ENCODE measurements at regions not wholly inside any gene's neighbourhood (a gene's known extent, or its start where the extent isn't known, plus 50 kb on each side); places are given as distances from the start of the nearest gene placed in this dataset.

- Histone ChIP-seq H2AK5ac (ENCODE audit: low read depth, low read length) (no peak overlapping the region), H2AFZ (replicated peaks; ENCODE audit: low read length, poor library complexity) (no peak overlapping the region), H3K27ac (ENCODE audit: insufficient read depth, low read length) (no peak overlapping the region), H4K8ac (ENCODE audit: low read depth in 2 of 2, low read length in 2 of 2) (no peak overlapping the region), H2BK15ac (ENCODE audit: low read depth, low read length) (no peak overlapping the region), H2BK20ac (ENCODE audit: low read depth, low read length) (no peak overlapping the region), H3K9me3 (ENCODE audit: control insufficient read depth, insufficient read depth, low read length) (peaks cover 57% of the 10 kb centered on the region), H3K56ac (ENCODE audit: extremely low read depth, insufficient read depth, low read length) (no peak overlapping the region), H3K4me1 (ENCODE audit: control insufficient read depth, insufficient read depth, low read length) (no peaks in the 10 kb centered on the region), H2BK5ac (ENCODE audit: low read depth, low read length, poor library complexity, severe bottlenecking) (no peak overlapping the region), H4K5ac (ENCODE audit: low read depth, low read length) (no peak overlapping the region), H3K36me3 (ENCODE audit: control insufficient read depth, insufficient read depth, low read length) (no peaks in the 10 kb centered on the region), H3K9me1 (ENCODE audit: insufficient read depth, low read length) (no peaks in the 10 kb centered on the region), H4K20me1 (ENCODE audit: insufficient read depth, low read length) (no peaks in the 10 kb centered on the region), H2BK120ac (ENCODE audit: low read depth, low read length) (no peak overlapping the region), H3K4me3 (ENCODE audit: insufficient read depth, low read depth, low read length) (no peak overlapping the region), H3K9ac (ENCODE audit: low read depth, low read length) (no peak overlapping the region), H3K23ac (ENCODE audit: low read depth, low read length) (no peak overlapping the region), H3K4me2 (ENCODE audit: low read depth, low read length) (no peak overlapping the region), H2AK9ac (replicated peaks; ENCODE audit: low read depth, low read length, poor library complexity) (no peak overlapping the region), H3K18ac (ENCODE audit: low read depth, low read length) (no peak overlapping the region), H3K27me3 (ENCODE audit: control insufficient read depth, insufficient read depth, low read length) (no peaks in the 10 kb centered on the region), H3K4ac (ENCODE audit: low read depth, low read length) (no peak overlapping the region), H3K14ac (replicated peaks; ENCODE audit: low read depth, low read length) (no peak overlapping the region), H4K91ac (ENCODE audit: insufficient read depth, low read depth, low read length) (no peak overlapping the region), H3K79me1 (ENCODE audit: low read depth in 1 of 2, low read length in 2 of 2) (no peaks in the 10 kb centered on the region)
- POLR2A ChIA-PET (ENCODE audit: unreplicated experiment): no interaction called here
- in situ Hi-C loops (cut with MboI; ENCODE audit: low sequenced_read_pairs) (no loop called here), dilution Hi-C loops (cut with HindIII; ENCODE audit: low sequenced_read_pairs, unreplicated experiment) (no loop called here), intact Hi-C loops (cut with micrococcal nuclease) (no loop called here)
- DNase-seq (no peak), ATAC-seq (ENCODE audit: low read depth) (no peak)
- CTCF ChIA-PET: no interaction called here
- TF ChIP-seq CHD1 (IDR thresholded peaks at IDR 0.05; ENCODE audit: low read depth, low read length) (no peak), USF2 (IDR thresholded peaks at IDR 0.05; ENCODE audit: low read depth, low read length) (no peak), MXI1 (IDR thresholded peaks at IDR 0.05; ENCODE audit: borderline replicate concordance, low read depth, low read length) (no peak), POLR2A (IDR thresholded peaks at IDR 0.05; ENCODE audit: low read depth, low read length) (no peak), RFX5 (IDR thresholded peaks at IDR 0.05; ENCODE audit: low read depth, low read length) (no peak), MAFK (IDR thresholded peaks at IDR 0.05; ENCODE audit: low read depth, low read length) (no peak), NFE2L2 (IDR thresholded peaks at IDR 0.05; ENCODE audit: low read depth, low read length) (no peak), BHLHE40 (IDR thresholded peaks at IDR 0.05; ENCODE audit: low read depth, low read length) (no peak), RAD21 (IDR thresholded peaks at IDR 0.05; ENCODE audit: low read length) (no peak), RCOR1 (IDR thresholded peaks at IDR 0.05; ENCODE audit: insufficient replicate concordance, low read length) (no peak), MAZ (IDR thresholded peaks at IDR 0.05; ENCODE audit: borderline replicate concordance, low read depth, low read length) (no peak), FOS (IDR thresholded peaks at IDR 0.05; ENCODE audit: low read depth, low read length) (no peak), SMC3 (IDR thresholded peaks at IDR 0.05; ENCODE audit: low read depth, low read length) (no peak), ELK1 (IDR thresholded peaks at IDR 0.05; ENCODE audit: borderline replicate concordance, low read depth, low read length) (no peak), CEBPB (IDR thresholded peaks at IDR 0.05; ENCODE audit: low read depth, low read length) (no peak), CTCF (conservative IDR thresholded peaks at IDR 0.05; ENCODE audit: low read depth, low read length) (no peak)
- no TSS peak for BruUV-seq (replicated peaks)
- WGBS, 2 experiments (ENCODE audit: extremely low coverage in 2 of 2, insufficient read length in 1 of 2): no CpG with 5 or more reads among the region's 8 CpGs
These were observed 720.1 kb downstream of the BRD1 start for GRCh38 chr22:49107561-49107960.

All from IMR-90 (cell line).